Mesenchymal stem cell (in vitro differentiated cells and primary cell): ENCODE measurements at regions not wholly inside any gene's neighbourhood (a gene's known extent, or its start where the extent isn't known, plus 50 kb on each side); places are given as distances from the start of the nearest gene placed in this dataset.
A peak's percentile ranks its signal among the peaks of the same experiment; 100 is the strongest.

Experiments used
- DNase-seq: peaks from one replicate; pipeline ENCODE4 v3.0.0-alpha.2; 2013
- H2AFZ ChIP-seq: one replicate; pipeline ENCODE4 v1.6.1; 2013; ENCODE audit warnings: low read depth, mild to moderate bottlenecking, control low read depth, inconsistent platforms, low read length, moderate library complexity
- H2AK5ac ChIP-seq: 2 replicates; pipeline ENCODE4 v1.6.1; 2013; ENCODE audit warnings: low read length, moderate library complexity, mild to moderate bottlenecking, inconsistent platforms; ENCODE audit not compliant: severe bottlenecking
- H2BK120ac ChIP-seq: one replicate; pipeline ENCODE4 v1.6.1; 2013; ENCODE audit warnings: low read depth, mild to moderate bottlenecking, inconsistent platforms, low read length, moderate library complexity
- H2BK12ac ChIP-seq, 2 experiments: one replicate each; pipeline ENCODE4 v1.6.1; 2013; ENCODE audit warnings: inconsistent platforms in 2 of 2, low read length in 2 of 2, mild to moderate bottlenecking in 2 of 2, moderate library complexity in 2 of 2, control low read depth in 1 of 2
- H2BK15ac ChIP-seq: one replicate; pipeline ENCODE4 v1.6.1; 2013; ENCODE audit warnings: mild to moderate bottlenecking, low read depth, inconsistent platforms; ENCODE audit not compliant: poor library complexity, severe bottlenecking
- H2BK5ac ChIP-seq: 2 replicates; pipeline ENCODE4 v1.6.1; 2013; ENCODE audit warnings: low read depth, mild to moderate bottlenecking, low read length, control low read depth, inconsistent platforms; ENCODE audit not compliant: poor library complexity, severe bottlenecking
- H3K14ac ChIP-seq, 2 experiments: one replicate each; pipeline ENCODE4 v1.6.1; 2013; ENCODE audit warnings: inconsistent platforms in 2 of 2, low read length in 2 of 2, control low read depth in 1 of 2, mild to moderate bottlenecking in 1 of 2, moderate library complexity in 1 of 2
- H3K18ac ChIP-seq, 2 experiments: one replicate each; pipeline ENCODE4 v1.6.1; 2013; ENCODE audit warnings: inconsistent platforms in 2 of 2, low read length in 2 of 2, control low read depth in 1 of 2, low read depth in 1 of 2, mild to moderate bottlenecking in 1 of 2
- H3K23ac ChIP-seq, 2 experiments: one replicate each; pipeline ENCODE4 v1.6.1; 2013; ENCODE audit warnings: inconsistent platforms in 2 of 2, low read length in 2 of 2, mild to moderate bottlenecking in 2 of 2, moderate library complexity in 2 of 2, control low read depth in 1 of 2
- H3K27ac ChIP-seq: 2 replicates; pipeline ENCODE4 v1.5.1; 2013; ENCODE audit warnings: mild to moderate bottlenecking, moderate library complexity, low read length, control low read depth, inconsistent platforms; ENCODE audit not compliant: poor library complexity, severe bottlenecking
- H3K27me3 ChIP-seq, 2 experiments: 2 replicates each; pipeline versions ENCODE4 v1.6.1 to v1.7.0; 2013; ENCODE audit warnings: low read length in 2 of 2, mild to moderate bottlenecking in 2 of 2, moderate library complexity in 2 of 2, control low read depth in 1 of 2, inconsistent platforms in 1 of 2; ENCODE audit not compliant: control insufficient read depth in 1 of 2, insufficient read depth in 1 of 2
- H3K36me3 ChIP-seq, 2 experiments: 2 replicates each; pipeline versions ENCODE4 v1.6.1 to v1.7.0; 2013; ENCODE audit warnings: low read length in 2 of 2, control low read depth in 1 of 2, inconsistent platforms in 1 of 2, low read depth in 1 of 2, mild to moderate bottlenecking in 1 of 2; ENCODE audit not compliant: insufficient read depth in 2 of 2, control insufficient read depth in 1 of 2
- H3K4ac ChIP-seq, 2 experiments: one replicate each; pipeline ENCODE4 v1.6.1; 2013; ENCODE audit warnings: inconsistent platforms in 2 of 2, low read length in 2 of 2, mild to moderate bottlenecking in 2 of 2, moderate library complexity in 2 of 2, control low read depth in 1 of 2, low read depth in 1 of 2
- H3K4me1 ChIP-seq: 2 replicates; pipeline ENCODE4 v1.6.1; 2013; ENCODE audit warnings: low read depth, low read length, control low read depth; ENCODE audit not compliant: control insufficient read depth, insufficient read depth
- H3K4me2 ChIP-seq: 2 replicates; pipeline ENCODE4 v1.6.1; 2013; ENCODE audit warnings: low read length, mild to moderate bottlenecking, inconsistent platforms; ENCODE audit not compliant: poor library complexity, severe bottlenecking
- H3K4me3 ChIP-seq, 2 experiments: 2 replicates each; pipeline versions ENCODE4 v1.5.1 to v1.7.0; 2013; ENCODE audit warnings: low read length in 2 of 2, mild to moderate bottlenecking in 2 of 2, control low read depth in 1 of 2, low read depth in 1 of 2; ENCODE audit not compliant: insufficient read depth in 1 of 2
- H3K79me1 ChIP-seq: replicated peaks from 2 replicates; pipeline ENCODE4 v1.6.1; 2013; ENCODE audit warnings: mild to moderate bottlenecking, control low read depth, low read length, inconsistent platforms; ENCODE audit not compliant: poor library complexity, severe bottlenecking
- H3K9ac ChIP-seq: 2 replicates; pipeline ENCODE4 v1.7.0; 2013; ENCODE audit warnings: mild to moderate bottlenecking, low read length, moderate library complexity
- H3K9me3 ChIP-seq: 2 replicates; pipeline ENCODE4 v1.7.0; 2013; ENCODE audit warnings: mild to moderate bottlenecking, low read length; ENCODE audit not compliant: control insufficient read depth
- H4K8ac ChIP-seq: one replicate; pipeline ENCODE4 v1.6.1; 2013; ENCODE audit warnings: inconsistent platforms, mild to moderate bottlenecking, low read length, moderate library complexity
- H4K91ac ChIP-seq: one replicate; pipeline ENCODE4 v1.6.1; 2013; ENCODE audit warnings: mild to moderate bottlenecking, low read length, inconsistent platforms
- WGBS: methylation state at CpG from one replicate; pipeline ENCODE4 v1.1.7; 2013; ENCODE audit warnings: mixed read lengths; 5-methylcytosine and 5-hydroxymethylcytosine counted together

DNA sequence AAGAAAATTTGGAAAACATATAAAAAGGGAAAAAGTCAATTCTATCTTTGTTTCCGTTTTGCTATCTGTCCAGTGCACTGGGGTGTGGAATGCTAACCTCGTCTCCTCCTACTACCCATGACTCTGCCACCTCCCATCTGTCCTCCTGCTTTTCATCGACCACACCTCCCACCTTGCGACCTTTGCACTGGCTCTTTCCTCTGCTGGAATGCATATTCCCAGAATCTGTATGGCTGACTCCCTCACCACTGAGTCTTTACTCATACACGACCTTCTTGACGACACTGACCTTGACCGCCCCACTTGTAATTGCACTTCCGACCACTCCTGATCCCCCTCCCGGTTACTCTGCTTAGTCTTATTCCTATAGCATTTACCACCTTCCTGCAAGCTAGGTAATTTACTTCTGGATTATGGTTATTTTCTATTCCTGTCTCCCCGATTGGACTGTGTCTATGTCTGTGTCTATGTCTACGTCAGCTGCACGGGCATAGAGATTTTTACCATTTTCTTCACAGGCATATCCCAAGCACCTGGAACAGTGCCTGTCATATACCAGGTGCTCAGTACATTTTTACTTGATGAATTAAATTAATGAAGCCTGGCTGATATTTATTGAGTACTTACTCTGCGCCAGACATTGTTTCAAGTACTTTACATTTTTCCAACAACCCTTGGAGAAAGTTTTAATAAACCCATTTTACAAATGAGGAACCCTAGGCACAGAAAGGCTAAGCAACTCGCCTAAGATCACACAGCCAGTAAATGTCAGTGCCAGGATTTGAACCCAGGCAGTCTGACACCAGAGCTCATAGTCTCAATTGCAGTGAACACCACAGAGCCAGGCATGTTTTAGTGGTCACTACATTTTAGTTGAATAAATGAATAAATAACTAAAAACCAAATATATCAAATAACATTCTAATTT, 54.0 kb upstream of the SLC22A11 start:
- no peaks in the 10 kb centered on the region for H3K36me3 ChIP-seq
- no peak overlapping the region for H2AFZ ChIP-seq
- WGBS = 74% methylated on average over 13 of the region's 14 CpGs
- H3K9me3 ChIP-seq = peaks cover 18% of the 10 kb centered on the region
- no peak overlapping the region for H3K4ac ChIP-seq
- no peak overlapping the region for H2BK12ac ChIP-seq
- H3K4me3 ChIP-seq = no peak overlapping the region
- no peak overlapping the region for H3K4me2 ChIP-seq
- no peaks in the 10 kb centered on the region for H3K79me1 ChIP-seq
- H3K18ac ChIP-seq = no peak overlapping the region
- H3K9ac ChIP-seq = no peak overlapping the region
- no peak overlapping the region for H2BK120ac ChIP-seq
- DNase-seq = no peak
- no peak overlapping the region for H2AK5ac ChIP-seq
- peaks cover 2% of the 10 kb centered on the region for H3K4me1 ChIP-seq
- H3K27ac ChIP-seq = no peak overlapping the region
- H4K91ac ChIP-seq = no peak overlapping the region
- H2BK15ac ChIP-seq = no peak overlapping the region
- no peak overlapping the region for H3K23ac ChIP-seq
- H3K27me3 ChIP-seq = peaks cover 52 to 79% of the 10 kb centered on the region in 2 experiments
- no peak overlapping the region for H2BK5ac ChIP-seq
- H3K14ac ChIP-seq = no peak overlapping the region
- no peak overlapping the region for H4K8ac ChIP-seq

DNA sequence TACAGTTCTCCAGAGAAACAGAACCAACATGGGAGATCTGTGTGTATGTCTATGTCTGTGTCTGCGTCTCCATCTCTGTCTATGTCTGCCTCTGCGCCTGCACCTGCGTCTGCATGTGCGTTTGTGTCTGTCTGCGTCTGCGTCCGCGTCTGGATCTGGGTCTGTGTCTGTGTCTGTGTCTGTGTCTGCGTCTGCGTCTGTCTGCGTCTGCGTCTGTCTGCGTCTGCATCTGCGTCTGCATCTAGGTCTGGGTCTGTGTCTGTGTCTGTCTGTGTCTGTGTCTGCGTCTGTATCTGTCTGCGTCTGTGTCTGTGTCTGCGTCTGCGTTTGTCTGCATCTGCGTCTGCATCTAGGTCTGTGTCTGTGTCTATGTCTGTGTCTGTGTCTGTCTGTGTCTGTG, 53.1 kb upstream of the SLC22A11 start:
- WGBS = 93% methylated on average over 19 of the region's 19 CpGs
- H3K9me3 ChIP-seq = peaks cover 18% of the 10 kb centered on the region
- no peak overlapping the region for H3K4ac ChIP-seq
- no peak overlapping the region for H3K4me3 ChIP-seq
- H2AK5ac ChIP-seq = no peak overlapping the region
- H3K23ac ChIP-seq = no peak overlapping the region
- DNase-seq = no peak
- no peak overlapping the region for H3K18ac ChIP-seq
- H3K9ac ChIP-seq = no peak overlapping the region
- H3K36me3 ChIP-seq = no peaks in the 10 kb centered on the region
- H2BK5ac ChIP-seq = no peak overlapping the region
- H2BK12ac ChIP-seq = no peak overlapping the region
- H3K27me3 ChIP-seq = peaks cover 52 to 87% of the 10 kb centered on the region in 2 experiments
- H2BK120ac ChIP-seq = no peak overlapping the region
- peak overlapping the region; percentile 17 for H4K8ac ChIP-seq
- H3K4me1 ChIP-seq = peaks cover 2% of the 10 kb centered on the region
- no peaks in the 10 kb centered on the region for H3K79me1 ChIP-seq
- H3K4me2 ChIP-seq = no peak overlapping the region
- peak overlapping the region; percentile 40 for H2BK15ac ChIP-seq
- no peak overlapping the region for H3K27ac ChIP-seq
- no peak overlapping the region for H3K14ac ChIP-seq
- peak overlapping the region; percentile 28 for H4K91ac ChIP-seq
- no peak overlapping the region for H2AFZ ChIP-seq

DNA sequence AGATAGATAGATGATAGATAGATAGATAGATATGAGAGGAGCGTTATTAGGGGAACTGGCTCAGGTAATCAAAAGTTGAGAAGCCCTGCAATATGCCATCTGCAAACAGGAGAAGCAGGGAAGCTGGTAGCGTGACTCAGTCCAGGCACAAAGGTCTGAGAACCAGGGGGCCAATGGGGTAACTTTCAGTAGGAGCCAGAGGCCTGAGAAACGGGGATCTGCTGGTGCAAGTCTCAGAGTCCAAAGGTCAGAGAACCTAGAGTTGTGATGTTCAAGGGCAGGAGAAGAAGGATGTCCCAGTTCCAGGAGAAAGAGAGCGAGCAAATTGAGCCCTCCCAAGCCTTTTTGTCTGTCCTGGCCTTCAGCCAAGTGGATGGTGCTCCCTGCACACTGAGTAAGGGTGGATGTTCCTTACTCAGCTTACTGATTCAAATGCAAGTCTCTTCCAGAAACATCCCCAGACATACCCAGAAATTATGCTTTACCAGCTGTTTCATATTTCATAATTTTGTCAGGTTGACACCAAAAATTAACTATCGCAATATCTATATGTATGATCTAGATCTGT, 52.5 kb upstream of the SLC22A11 start:
- H3K9ac ChIP-seq = no peak overlapping the region
- no peak overlapping the region for H2AK5ac ChIP-seq
- peaks cover 54 to 86% of the 10 kb centered on the region in 2 experiments for H3K27me3 ChIP-seq
- no peak overlapping the region for H3K4me2 ChIP-seq
- H3K18ac ChIP-seq = no peak overlapping the region
- no peak overlapping the region for H2BK5ac ChIP-seq
- no peak for DNase-seq
- H4K91ac ChIP-seq = no peak overlapping the region
- H4K8ac ChIP-seq = no peak overlapping the region
- no peaks in the 10 kb centered on the region for H3K36me3 ChIP-seq
- H3K23ac ChIP-seq = no peak overlapping the region
- H3K9me3 ChIP-seq = peaks cover 18% of the 10 kb centered on the region
- H2BK12ac ChIP-seq = no peak overlapping the region
- no peak overlapping the region for H3K14ac ChIP-seq
- H3K4me1 ChIP-seq = peaks cover 2% of the 10 kb centered on the region
- H3K4ac ChIP-seq = no peak overlapping the region
- H3K79me1 ChIP-seq = no peaks in the 10 kb centered on the region
- 39% methylated on average over 4 of the region's 5 CpGs for WGBS
- H3K4me3 ChIP-seq = no peak overlapping the region
- no peak overlapping the region for H3K27ac ChIP-seq
- H2BK120ac ChIP-seq = no peak overlapping the region
- H2AFZ ChIP-seq = no peak overlapping the region
- no peak overlapping the region for H2BK15ac ChIP-seq

DNA sequence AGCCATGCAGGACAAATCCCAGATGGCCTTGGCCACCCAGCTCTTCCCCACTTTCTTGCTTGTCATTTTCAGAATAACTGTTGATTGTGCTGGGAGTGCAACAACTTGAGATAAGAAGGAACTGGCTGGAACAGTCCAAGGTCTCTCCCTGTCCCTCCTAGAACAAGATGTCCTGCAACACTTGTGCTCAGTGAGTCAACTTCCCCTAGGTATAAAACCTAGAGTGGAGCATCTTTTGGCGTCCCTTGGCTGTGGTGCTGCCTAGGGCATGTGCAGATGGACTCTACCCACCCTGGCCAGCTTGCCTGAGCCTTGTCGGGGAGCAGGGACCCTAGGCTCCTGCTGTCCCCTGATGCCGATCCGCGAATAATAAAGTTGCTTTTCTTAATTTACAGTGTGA, 50.7 kb upstream of the SLC22A11 start:
- H2AK5ac ChIP-seq = no peak overlapping the region

More for the DNA sequence above, 50.7 kb upstream of the SLC22A11 start:
- H3K14ac ChIP-seq = no peak overlapping the region
- no peak overlapping the region for H3K23ac ChIP-seq
- WGBS = 90% methylated on average over 5 of the region's 5 CpGs
- H2BK120ac ChIP-seq = no peak overlapping the region
- no peaks in the 10 kb centered on the region for H3K79me1 ChIP-seq
- H2BK12ac ChIP-seq = no peak overlapping the region
- no peak overlapping the region for H3K4ac ChIP-seq
- H3K27me3 ChIP-seq = peaks cover 44 to 82% of the 10 kb centered on the region in 2 experiments
- no peak overlapping the region for H3K4me2 ChIP-seq
- H3K4me1 ChIP-seq = peaks cover 2% of the 10 kb centered on the region
- DNase-seq = no peak
- peaks cover 18% of the 10 kb centered on the region for H3K9me3 ChIP-seq
- H2AFZ ChIP-seq = no peak overlapping the region
- no peak overlapping the region for H3K27ac ChIP-seq
- H2BK15ac ChIP-seq = no peak overlapping the region
- no peak overlapping the region for H4K91ac ChIP-seq
- H4K8ac ChIP-seq = no peak overlapping the region
- H3K4me3 ChIP-seq = no peak overlapping the region
- no peak overlapping the region for H2BK5ac ChIP-seq
- no peak overlapping the region for H3K9ac ChIP-seq
- no peaks in the 10 kb centered on the region for H3K36me3 ChIP-seq
- H3K18ac ChIP-seq = no peak overlapping the region
